ENCODE measurements at regions not wholly inside any gene's neighbourhood (a gene's known extent, or its start where the extent isn't known, plus 50 kb on each side); places are given as distances from the start of the nearest gene placed in this dataset.

DNA sequence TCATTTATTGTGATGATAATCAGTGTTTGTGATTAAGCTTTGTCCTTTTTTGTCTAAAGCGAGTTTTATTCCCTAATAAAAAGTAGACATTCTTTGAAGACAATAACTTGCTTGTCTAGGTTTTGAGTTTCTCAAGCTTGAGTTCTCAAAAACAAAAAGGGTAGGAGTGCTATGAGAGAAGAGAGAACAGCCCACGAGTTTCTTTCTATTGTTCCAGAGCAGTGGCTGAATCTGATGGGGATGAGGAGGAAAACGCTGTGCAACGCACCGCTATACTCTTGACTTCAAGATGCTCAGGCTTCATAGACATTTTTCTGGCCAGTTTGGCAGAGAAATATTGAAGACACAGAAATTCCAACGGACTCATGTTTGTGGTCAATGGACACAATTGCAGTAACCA is 669.8 kb upstream of the B3GALT2 start:
- CTCF ChIA-PET, result no interaction called here
- Mint-ChIP-seq H3K9me3 (ENCODE audit: insufficient read depth) (peaks cover 15% of the 10 kb centered on the region), H3K36me3 (ENCODE audit: low read depth) (no peaks in the 10 kb centered on the region), H3K4me3 (no peak overlapping the region), H3K27me3 (ENCODE audit: low read depth) (no peaks in the 10 kb centered on the region), H3K27ac (no peak overlapping the region), H3K4me1 (ENCODE audit: low read depth) (no peaks in the 10 kb centered on the region)
- POLR2A ChIA-PET, result no interaction called here
- ATAC-seq, result no peak
- no peak for DNase-seq

DNA sequence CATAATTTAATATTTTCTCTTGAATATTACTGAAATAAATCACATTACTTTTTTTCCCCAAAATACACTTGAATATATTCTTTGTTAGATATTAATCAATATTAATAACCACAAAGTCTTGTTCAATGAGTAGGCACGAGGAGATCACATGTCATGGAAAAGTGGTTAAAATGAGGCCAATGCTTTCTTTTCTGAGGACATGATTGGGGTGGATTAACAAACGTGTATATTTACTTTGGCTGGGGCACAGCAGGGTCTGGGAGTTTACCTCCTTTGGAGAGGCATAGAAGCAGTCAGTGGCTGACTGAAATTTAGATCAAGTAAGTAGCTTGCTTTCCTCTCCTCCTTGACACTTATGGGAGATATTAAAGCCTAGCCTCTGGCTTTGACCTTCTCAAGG is 664.3 kb upstream of the B3GALT2 start:
- no peaks in the 10 kb centered on the region for H3K27me3 Mint-ChIP-seq (ENCODE audit: low read depth)
- POLR2A ChIA-PET, result no interaction called here
- H3K4me1 Mint-ChIP-seq (ENCODE audit: low read depth), result no peaks in the 10 kb centered on the region
- no peak overlapping the region for H3K27ac Mint-ChIP-seq
- no peak overlapping the region for H3K4me3 Mint-ChIP-seq
- no peaks in the 10 kb centered on the region for H3K36me3 Mint-ChIP-seq (ENCODE audit: low read depth)
- DNase-seq (no peak), ATAC-seq (no peak)
- CTCF ChIA-PET, result no interaction called here
- H3K9me3 Mint-ChIP-seq (ENCODE audit: insufficient read depth), result peaks cover 10% of the 10 kb centered on the region

DNA sequence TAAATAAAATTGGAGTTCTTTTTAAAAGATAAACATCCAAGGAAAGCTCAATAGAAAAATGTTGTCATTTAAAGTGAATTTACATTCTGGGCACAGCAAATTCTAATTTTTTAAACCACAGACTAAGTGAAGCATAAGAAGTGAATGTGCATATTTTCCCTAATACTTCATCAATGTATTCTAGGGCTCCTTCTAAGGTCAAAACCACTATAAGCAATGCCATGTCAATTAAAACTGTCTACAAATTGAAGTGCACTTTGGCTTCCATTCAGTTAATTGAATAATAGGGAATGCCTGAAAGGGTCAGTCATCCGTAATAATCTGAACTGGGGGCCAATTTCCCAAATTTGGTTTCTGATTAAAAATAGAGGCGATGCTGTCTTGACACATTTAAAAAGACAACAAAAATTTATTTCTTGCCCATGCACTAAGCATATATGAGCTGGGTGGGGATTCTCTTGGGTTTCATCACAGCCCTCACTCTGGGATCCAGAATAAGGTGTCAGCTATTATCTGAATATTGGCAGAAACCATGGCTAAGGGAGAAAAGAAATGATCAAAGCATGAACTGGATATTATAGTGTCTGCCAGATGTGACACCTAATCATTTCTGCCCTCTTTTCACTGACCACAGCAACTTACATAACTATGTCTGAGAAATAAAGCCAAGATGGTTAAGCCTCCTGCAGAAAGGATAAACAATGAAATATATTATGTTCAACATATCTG is 660.6 kb upstream of the B3GALT2 start:
- peaks cover 4% of the 10 kb centered on the region for H3K9me3 Mint-ChIP-seq (ENCODE audit: insufficient read depth)
- ATAC-seq, result no peak
- no peak overlapping the region for H3K4me3 Mint-ChIP-seq
- no peaks in the 10 kb centered on the region for H3K27me3 Mint-ChIP-seq (ENCODE audit: low read depth)
- H3K36me3 Mint-ChIP-seq (ENCODE audit: low read depth), result no peaks in the 10 kb centered on the region
- H3K4me1 Mint-ChIP-seq (ENCODE audit: low read depth), result no peaks in the 10 kb centered on the region
- CTCF ChIA-PET, result no interaction called here
- DNase-seq, result no peak
- POLR2A ChIA-PET, result interaction anchor here (0.6 to 0.7 kb wide), 2 partner anchors 208 to 214 kb away, joined by 3 read pairs; no protein-coding TSS in a partner anchor
- no peak overlapping the region for H3K27ac Mint-ChIP-seq

DNA sequence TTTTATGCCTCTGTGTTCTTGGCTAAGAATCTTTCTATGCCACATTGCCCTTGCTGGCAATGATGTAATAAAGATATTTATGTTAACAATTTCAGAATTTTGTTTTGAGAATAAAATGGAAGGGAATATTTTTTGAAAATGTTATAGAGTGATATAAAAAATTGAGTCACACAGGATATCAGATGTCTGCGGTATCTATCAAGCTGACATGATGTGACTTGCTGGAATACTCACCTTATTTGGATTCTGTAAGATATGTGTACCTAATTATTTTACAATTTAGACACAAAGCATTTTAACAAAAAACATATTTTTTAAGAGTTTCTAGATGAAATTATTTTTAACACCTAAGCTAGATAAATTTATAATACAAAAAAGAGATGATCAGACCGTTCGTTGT is 660.0 kb upstream of the B3GALT2 start:
- no peak for ATAC-seq
- H3K9me3 Mint-ChIP-seq (ENCODE audit: insufficient read depth), result peaks cover 4% of the 10 kb centered on the region
- no peak for DNase-seq
- ChIA-PET CTCF (no interaction called here), POLR2A (interaction anchor here (0.5 kb wide), 1 partner anchor 711 kb away, joined by 5 read pairs; no protein-coding TSS in a partner anchor)
- H3K36me3 Mint-ChIP-seq (ENCODE audit: low read depth), result no peaks in the 10 kb centered on the region
- no peaks in the 10 kb centered on the region for H3K27me3 Mint-ChIP-seq (ENCODE audit: low read depth)
- no peak overlapping the region for H3K27ac Mint-ChIP-seq
- H3K4me3 Mint-ChIP-seq, result no peak overlapping the region
- H3K4me1 Mint-ChIP-seq (ENCODE audit: low read depth), result no peaks in the 10 kb centered on the region

DNA sequence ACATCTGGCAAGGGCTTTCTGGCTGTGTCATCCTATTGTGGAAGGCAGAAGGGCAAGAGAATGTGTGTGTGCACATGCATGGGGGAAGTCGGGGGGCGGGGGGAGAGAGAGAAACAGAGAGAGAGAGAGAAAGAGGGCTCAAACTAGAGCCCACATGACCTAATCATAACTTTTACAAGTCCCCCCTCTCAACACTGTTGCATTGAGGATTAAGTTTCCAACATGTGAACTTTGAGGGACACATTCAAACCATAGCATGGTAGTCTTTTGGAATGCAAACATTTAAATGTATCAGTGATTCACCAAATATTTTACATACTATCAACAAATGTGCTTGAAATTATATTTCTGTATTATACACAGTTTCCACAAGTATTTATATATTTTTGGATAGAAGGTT is 655.4 kb upstream of the B3GALT2 start:
- POLR2A ChIA-PET, result no interaction called here

DNA sequence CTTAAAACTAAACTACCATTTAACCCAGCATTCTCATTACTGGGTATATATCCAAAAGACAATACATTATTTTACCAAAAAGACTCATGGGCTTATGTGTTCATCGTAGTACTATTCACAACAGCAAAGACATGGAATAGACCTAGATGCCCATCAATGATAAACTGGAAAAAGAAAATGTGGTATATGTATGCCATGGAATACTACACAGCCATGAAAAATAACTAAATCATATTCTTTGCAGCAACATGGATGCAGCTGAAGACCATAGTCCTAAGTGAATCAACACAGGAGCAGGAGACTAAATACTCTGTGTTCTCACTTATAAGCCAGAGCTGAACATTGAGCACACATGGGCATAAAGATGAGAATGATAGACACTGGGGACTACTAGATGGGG is 645.1 kb upstream of the B3GALT2 start:
- CTCF ChIA-PET, result no interaction called here
- no peaks in the 10 kb centered on the region for H3K27me3 Mint-ChIP-seq (ENCODE audit: low read depth)
- POLR2A ChIA-PET, result no interaction called here

More for the DNA sequence above, 655.4 kb upstream of the B3GALT2 start:
- H3K9me3 Mint-ChIP-seq (ENCODE audit: insufficient read depth), result peaks cover 4% of the 10 kb centered on the region
- no peak for ATAC-seq
- H3K4me1 Mint-ChIP-seq (ENCODE audit: low read depth), result no peaks in the 10 kb centered on the region
- H3K4me3 Mint-ChIP-seq, result no peak overlapping the region
- no peaks in the 10 kb centered on the region for H3K36me3 Mint-ChIP-seq (ENCODE audit: low read depth)
- no peak overlapping the region for H3K27ac Mint-ChIP-seq
- no peaks in the 10 kb centered on the region for H3K27me3 Mint-ChIP-seq (ENCODE audit: low read depth)
- CTCF ChIA-PET, result no interaction called here
- DNase-seq, result no peak

DNA sequence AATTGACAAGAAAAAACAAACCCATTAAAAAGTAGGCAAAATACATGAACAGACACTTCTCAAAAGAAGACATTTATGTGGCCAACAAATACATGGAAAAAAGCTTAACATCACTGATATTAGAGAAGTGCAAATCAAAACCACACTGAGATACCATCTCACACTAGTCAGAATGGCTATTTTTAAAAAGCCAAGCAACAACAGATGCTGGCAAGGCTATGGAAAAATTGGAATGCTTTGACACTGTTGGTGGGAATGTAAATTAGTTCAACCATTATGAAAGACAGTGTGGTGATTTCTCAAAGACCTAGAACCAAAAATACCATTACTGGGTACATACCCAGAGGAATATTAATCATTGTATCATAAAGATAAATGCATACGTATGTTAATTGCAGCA is 641.1 kb upstream of the B3GALT2 start:
- ATAC-seq, result no peak

More for the DNA sequence above, 645.1 kb upstream of the B3GALT2 start:
- Mint-ChIP-seq H3K36me3 (ENCODE audit: low read depth) (no peaks in the 10 kb centered on the region), H3K4me3 (no peak overlapping the region), H3K27ac (no peak overlapping the region), H3K9me3 (ENCODE audit: insufficient read depth) (peaks cover 20% of the 10 kb centered on the region), H3K4me1 (ENCODE audit: low read depth) (no peaks in the 10 kb centered on the region)
- no peak for DNase-seq
- ATAC-seq, result no peak

DNA sequence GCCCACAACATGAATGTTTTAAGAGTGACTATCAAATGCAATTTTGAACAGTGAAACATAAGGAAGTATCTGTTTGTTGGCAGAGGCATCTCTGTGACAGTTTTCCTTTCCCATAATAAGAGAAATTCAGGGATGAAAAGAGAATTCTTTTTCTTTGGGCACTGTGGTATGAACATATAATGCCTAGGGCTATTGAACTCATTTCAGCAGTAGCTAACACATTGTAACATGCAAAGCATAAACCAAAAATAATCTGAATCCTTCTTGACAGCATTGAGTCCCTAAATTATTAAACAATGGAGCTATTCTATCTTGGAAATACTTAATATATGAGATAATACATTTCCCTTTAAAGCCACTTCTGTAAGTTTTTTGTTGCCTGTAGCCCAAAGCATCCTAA is 633.0 kb upstream of the B3GALT2 start:
- no peak for DNase-seq
- Mint-ChIP-seq H3K27ac (no peak overlapping the region), H3K4me3 (no peak overlapping the region), H3K36me3 (ENCODE audit: low read depth) (no peaks in the 10 kb centered on the region), H3K9me3 (ENCODE audit: insufficient read depth) (peaks cover 7% of the 10 kb centered on the region), H3K4me1 (ENCODE audit: low read depth) (no peaks in the 10 kb centered on the region), H3K27me3 (ENCODE audit: low read depth) (no peaks in the 10 kb centered on the region)
- CTCF ChIA-PET, result no interaction called here
- ATAC-seq, result no peak
- POLR2A ChIA-PET, result no interaction called here

More for the DNA sequence above, 641.1 kb upstream of the B3GALT2 start:
- H3K36me3 Mint-ChIP-seq (ENCODE audit: low read depth), result no peaks in the 10 kb centered on the region
- no peak overlapping the region for H3K27ac Mint-ChIP-seq
- H3K4me3 Mint-ChIP-seq, result no peak overlapping the region
- H3K9me3 Mint-ChIP-seq (ENCODE audit: insufficient read depth), result peaks cover 13% of the 10 kb centered on the region
- POLR2A ChIA-PET, result no interaction called here
- no peak for DNase-seq
- no peaks in the 10 kb centered on the region for H3K27me3 Mint-ChIP-seq (ENCODE audit: low read depth)
- H3K4me1 Mint-ChIP-seq (ENCODE audit: low read depth), result no peaks in the 10 kb centered on the region
- CTCF ChIA-PET, result no interaction called here

DNA sequence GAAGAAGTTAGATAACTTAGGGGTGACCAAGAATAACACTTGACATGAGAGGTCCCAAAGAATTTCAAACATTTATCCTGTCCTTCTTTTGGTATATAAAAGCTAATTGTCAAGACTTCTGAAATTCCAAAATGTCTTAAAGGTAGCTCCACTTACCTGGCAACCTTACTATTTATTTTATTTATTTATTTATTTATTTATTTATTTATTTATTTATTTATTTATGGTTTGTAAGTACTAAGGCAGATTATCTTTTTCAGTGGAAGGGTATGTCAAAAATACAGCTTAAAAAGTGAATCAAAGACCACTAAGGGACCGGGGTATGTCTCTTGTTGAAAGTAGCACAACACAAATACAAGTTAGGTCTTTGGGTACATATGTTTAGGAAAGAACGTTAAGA is 620.8 kb upstream of the B3GALT2 start:
- Mint-ChIP-seq H3K4me1 (ENCODE audit: low read depth) (peaks cover 1% of the 10 kb centered on the region), H3K4me3 (no peak overlapping the region), H3K27ac (no peak overlapping the region), H3K36me3 (ENCODE audit: low read depth) (no peaks in the 10 kb centered on the region), H3K27me3 (ENCODE audit: low read depth) (no peaks in the 10 kb centered on the region), H3K9me3 (ENCODE audit: insufficient read depth) (no peaks in the 10 kb centered on the region)
- ATAC-seq (no peak), DNase-seq (no peak)
- CTCF ChIA-PET, result interaction anchor here (0.9 kb wide), 1 partner anchor 248 kb away, joined by 3 read pairs; no protein-coding TSS in a partner anchor
- POLR2A ChIA-PET, result no interaction called here

DNA sequence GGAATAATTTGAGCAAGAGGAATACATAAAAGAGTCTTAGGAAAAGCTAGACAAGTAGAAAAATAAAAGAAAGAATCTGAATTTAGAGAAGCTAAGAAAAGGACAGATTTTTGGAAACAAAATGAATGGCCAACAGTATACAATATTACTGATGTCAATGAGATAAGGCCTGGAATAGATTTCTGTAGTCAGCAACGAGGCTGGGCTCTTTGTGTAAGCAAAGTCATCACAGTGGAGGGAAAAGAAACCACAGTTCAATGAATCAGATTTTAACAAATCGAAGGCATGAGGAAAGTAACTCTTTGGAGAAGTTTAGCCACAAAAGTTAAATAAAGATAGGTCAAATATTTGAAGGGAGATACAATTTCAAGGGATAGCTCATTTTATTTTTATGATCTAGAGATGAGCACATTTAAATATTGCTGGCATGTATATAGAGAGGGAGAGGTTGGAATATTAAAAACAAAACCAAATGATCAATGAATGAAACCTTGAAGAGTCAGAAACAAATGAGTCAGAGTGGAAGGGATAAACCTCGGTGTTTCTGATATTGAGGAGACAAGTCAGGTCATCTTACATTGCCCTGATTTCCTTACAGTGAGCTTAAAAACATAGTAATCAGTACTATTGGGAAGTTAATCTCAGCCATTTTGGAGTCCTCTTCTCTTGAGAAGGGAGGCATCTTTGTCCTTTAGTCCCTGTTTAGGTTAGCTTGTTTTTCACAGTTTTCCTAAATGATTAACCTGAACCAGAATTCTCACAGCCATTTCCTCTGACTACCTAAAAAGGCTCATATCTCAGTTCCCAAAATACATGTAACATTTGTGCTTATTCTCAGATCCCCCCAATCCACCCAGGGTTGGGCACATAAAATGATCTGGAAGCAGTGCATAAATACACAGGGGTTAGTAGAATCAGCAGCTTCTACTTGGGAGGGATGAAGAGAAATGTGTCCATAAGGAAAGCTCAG is 620.0 kb upstream of the B3GALT2 start:
- H3K4me1 Mint-ChIP-seq (ENCODE audit: low read depth), result peaks cover 1% of the 10 kb centered on the region
- DNase-seq (no peak), ATAC-seq (no peak)
- no peaks in the 10 kb centered on the region for H3K36me3 Mint-ChIP-seq (ENCODE audit: low read depth)
- CTCF ChIA-PET, result interaction anchor here (0.9 kb wide), 1 partner anchor 249 kb away, joined by 3 read pairs; no protein-coding TSS in a partner anchor
- POLR2A ChIA-PET, result no interaction called here
- no peak overlapping the region for H3K4me3 Mint-ChIP-seq
- no peak overlapping the region for H3K27ac Mint-ChIP-seq
- no peaks in the 10 kb centered on the region for H3K9me3 Mint-ChIP-seq (ENCODE audit: insufficient read depth)
- no peaks in the 10 kb centered on the region for H3K27me3 Mint-ChIP-seq (ENCODE audit: low read depth)

DNA sequence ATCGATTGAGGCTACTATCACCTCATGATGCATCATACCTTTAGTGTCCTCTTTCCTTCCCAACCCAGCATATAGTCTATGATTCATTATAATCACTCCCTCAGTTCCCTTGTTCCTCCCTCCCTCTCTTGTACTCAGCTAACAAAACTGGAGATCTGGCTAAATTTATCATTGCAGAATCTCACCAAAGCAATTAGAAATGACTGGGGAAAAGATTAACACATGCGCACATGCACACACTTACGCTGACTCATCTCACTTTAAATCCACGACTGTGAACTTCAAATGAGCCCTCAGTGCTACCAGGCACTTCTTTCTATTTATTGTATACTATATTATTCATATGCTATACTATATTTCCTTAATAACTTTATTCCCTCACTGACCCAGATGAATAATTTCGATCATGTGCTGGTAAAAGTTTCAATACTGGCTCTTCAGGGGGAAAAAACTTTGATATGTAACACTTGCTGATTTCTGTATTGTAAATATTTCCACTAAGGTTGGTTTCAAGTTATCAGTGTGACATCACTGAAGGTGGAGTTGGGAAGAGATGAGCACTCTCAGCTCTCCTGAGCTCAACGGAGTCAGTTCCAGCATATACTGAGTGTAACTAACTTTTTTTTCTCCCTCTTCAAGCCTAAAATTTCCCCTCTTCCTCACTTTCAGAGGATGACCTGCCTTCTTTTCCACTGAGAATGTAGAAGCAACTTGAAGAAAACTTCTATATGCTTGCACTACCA is 613.7 kb upstream of the B3GALT2 start:
- Mint-ChIP-seq H3K4me1 (ENCODE audit: low read depth) (no peaks in the 10 kb centered on the region), H3K27ac (no peak overlapping the region), H3K27me3 (ENCODE audit: low read depth) (no peaks in the 10 kb centered on the region), H3K9me3 (ENCODE audit: insufficient read depth) (no peaks in the 10 kb centered on the region), H3K4me3 (no peak overlapping the region), H3K36me3 (ENCODE audit: low read depth) (peaks cover 2% of the 10 kb centered on the region)
- DNase-seq, result no peak
- ChIA-PET CTCF (no interaction called here), POLR2A (no interaction called here)
- no peak for ATAC-seq

DNA sequence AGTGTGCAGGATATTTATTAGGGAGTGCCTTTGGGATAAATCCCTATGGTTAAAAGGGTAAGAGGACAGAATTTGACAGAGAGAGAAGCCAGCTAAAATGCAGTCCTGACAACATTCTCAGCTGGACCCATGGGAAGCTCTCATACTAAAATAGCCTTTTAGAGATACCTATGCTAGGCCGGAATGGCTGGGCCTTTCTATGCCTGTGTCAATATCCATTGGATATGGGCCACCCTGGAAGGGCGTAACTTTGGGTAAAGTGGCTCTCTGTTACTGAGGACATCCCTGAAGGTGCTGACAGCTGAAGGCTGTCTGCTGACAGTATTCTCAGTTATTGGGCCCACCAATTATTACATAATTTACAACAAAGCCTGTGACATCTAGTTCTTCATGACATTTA is 613.0 kb upstream of the B3GALT2 start:
- Mint-ChIP-seq H3K4me3 (no peak overlapping the region), H3K9me3 (ENCODE audit: insufficient read depth) (no peaks in the 10 kb centered on the region), H3K27me3 (ENCODE audit: low read depth) (no peaks in the 10 kb centered on the region), H3K36me3 (ENCODE audit: low read depth) (peaks cover 2% of the 10 kb centered on the region), H3K27ac (no peak overlapping the region), H3K4me1 (ENCODE audit: low read depth) (no peaks in the 10 kb centered on the region)
- no peak for ATAC-seq
- no peak for DNase-seq
- POLR2A ChIA-PET, result no interaction called here
- CTCF ChIA-PET, result no interaction called here
